Activated naive CD8-positive, alpha-beta T cell treated with anti-CD3 and anti-CD28 coated beads, Interleukin-2, amount 50 U/mL, for 24 hours (primary cell): ENCODE measurements at regions not wholly inside any gene's neighbourhood (a gene's known extent, or its start where the extent isn't known, plus 50 kb on each side); places are given as distances from the start of the nearest gene placed in this dataset.
"Not testable (repeated sequence)": the region's sequence is repeated elsewhere in the genome, so short reads cannot be mapped to it uniquely, and the experiment has no call there.

Source experiments
- ATAC-seq: fragments of 150-1000 bp; cut with Tn5 transposase; one replicate; pipeline ENCODE4 v1.10.0; 2021
- DNase-seq: peaks from one replicate; pipeline ENCODE4 v3.0.0; 2021
- H3K27ac Mint-ChIP-seq: one replicate; pipeline ENCODE4 v1.8.0; 2021; ENCODE audit warnings: mild to moderate bottlenecking, mixed read lengths
- H3K27me3 Mint-ChIP-seq: one replicate; pipeline ENCODE4 v1.8.0; 2021; ENCODE audit warnings: mixed read lengths
- H3K36me3 Mint-ChIP-seq: one replicate; pipeline ENCODE4 v1.8.0; 2021; ENCODE audit warnings: low read depth, mixed read lengths
- H3K4me1 Mint-ChIP-seq: one replicate; pipeline ENCODE4 v1.8.0; 2021; ENCODE audit warnings: mixed read lengths
- H3K4me3 Mint-ChIP-seq: one replicate; pipeline ENCODE4 v1.8.0; 2021; ENCODE audit warnings: mild to moderate bottlenecking, moderate library complexity, mixed read lengths
- H3K9me3 Mint-ChIP-seq: one replicate; pipeline ENCODE4 v1.8.0; 2021; ENCODE audit warnings: mixed read lengths

DNA sequence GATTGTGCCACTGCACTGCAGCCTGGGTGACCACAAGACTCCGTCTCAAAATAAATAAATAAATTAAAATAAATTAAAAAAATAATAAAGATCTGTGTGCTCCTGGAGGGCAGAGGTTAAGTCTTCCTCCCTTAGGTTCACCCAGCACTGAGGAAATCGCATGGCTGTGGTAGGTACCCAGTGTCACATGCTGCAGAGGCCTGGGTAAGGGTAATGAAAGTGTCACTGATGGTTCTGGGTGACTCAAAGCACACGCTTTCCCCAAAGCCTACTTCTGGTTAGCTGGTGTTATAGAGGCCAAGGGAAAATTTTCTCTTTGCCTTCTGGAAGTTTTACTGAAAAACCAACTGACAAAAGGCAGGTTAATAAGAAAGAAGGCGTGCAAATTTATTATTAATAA lies 88.8 kb upstream of the ITGB1 start:
- no peak for DNase-seq
- Mint-ChIP-seq H3K4me3 (no peak overlapping the region), H3K27me3 (no peaks in the 10 kb centered on the region), H3K36me3 (no peaks in the 10 kb centered on the region), H3K4me1 (peaks cover 7% of the 10 kb centered on the region), H3K27ac (no peak overlapping the region), H3K9me3 (no peaks in the 10 kb centered on the region)
- ATAC-seq, result peak; percentile 72

DNA sequence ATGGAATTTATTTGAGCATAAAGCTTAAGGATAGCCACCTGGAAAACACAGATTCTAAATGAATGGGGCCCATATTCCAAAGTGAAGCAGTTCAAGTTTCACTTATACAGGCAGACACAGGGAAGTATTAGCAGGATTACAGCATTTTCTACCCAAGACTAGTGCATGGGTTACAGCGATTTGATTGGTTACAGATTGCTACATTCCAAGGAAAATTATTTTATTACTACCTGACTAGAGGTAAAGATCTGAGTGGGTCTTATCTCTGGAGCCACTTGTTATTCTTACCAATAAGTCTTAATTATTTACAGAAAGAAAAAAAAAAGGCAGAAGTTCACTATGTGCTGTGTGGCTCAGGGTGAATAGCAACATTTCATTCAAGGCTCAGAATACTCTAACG lies 87.4 kb upstream of the ITGB1 start:
- Mint-ChIP-seq H3K4me3 (no peak overlapping the region), H3K4me1 (peaks cover 4% of the 10 kb centered on the region), H3K27me3 (no peaks in the 10 kb centered on the region), H3K9me3 (no peaks in the 10 kb centered on the region), H3K36me3 (no peaks in the 10 kb centered on the region), H3K27ac (no peak overlapping the region)
- ATAC-seq (no peak), DNase-seq (no peak)

DNA sequence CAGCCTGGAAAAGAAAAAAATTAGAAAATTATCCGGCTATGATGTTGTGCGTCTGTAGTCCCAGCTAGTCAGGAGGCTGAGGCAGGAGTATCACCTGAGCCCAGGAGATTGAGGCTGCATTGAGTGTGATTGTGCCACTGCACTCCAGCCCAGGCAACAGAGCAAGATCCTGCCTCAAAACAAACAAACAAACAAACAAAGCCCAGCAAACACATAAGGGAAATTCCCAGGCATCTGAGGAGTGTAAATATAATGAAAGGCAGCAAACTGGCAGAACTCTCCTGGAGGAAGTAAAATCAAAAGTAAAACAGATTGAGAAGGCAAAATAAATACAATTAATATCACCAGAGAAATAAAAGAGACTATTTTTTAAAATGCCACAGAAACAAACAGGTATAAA lies 84.5 kb upstream of the ITGB1 start:
- H3K36me3 Mint-ChIP-seq, result no peaks in the 10 kb centered on the region
- ATAC-seq, result no peak
- no peak overlapping the region for H3K4me3 Mint-ChIP-seq
- H3K27ac Mint-ChIP-seq, result no peak overlapping the region
- DNase-seq, result no peak
- H3K9me3 Mint-ChIP-seq, result no peaks in the 10 kb centered on the region
- no peaks in the 10 kb centered on the region for H3K27me3 Mint-ChIP-seq
- H3K4me1 Mint-ChIP-seq, result no peaks in the 10 kb centered on the region

DNA sequence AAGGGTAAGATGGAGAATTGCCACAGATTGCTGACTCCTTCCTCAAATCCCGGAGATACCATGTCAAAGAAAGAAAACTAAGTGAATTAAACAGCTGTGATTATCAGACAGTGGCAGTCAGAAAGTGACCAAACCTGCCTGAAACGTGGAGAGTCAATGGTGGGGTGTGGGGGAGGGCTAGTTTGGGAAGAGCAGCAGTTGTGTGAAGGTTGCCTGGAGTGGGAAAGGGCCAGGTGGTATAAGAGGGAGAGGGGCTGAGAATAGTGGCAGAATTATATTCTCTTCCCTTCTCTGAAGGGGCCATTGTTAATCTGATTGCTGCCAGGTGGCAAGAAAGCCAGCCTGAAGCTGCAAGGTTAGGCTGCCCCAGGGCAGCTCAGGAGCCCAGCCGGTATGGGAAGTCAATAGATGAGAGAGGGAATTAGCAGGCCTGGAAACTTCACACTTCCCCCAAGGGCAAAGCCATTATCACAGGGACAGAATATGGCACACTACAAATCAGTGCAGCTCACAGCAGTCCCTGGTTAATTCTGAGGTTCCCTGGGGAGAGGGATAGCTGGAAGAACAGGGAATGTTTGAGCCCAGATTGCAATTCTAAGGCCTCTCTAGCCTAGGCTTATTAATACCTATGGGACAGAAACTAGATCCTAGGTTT lies 83.9 kb upstream of the ITGB1 start:
- H3K27ac Mint-ChIP-seq, result no peak overlapping the region
- H3K27me3 Mint-ChIP-seq, result no peaks in the 10 kb centered on the region
- no peaks in the 10 kb centered on the region for H3K9me3 Mint-ChIP-seq
- no peak overlapping the region for H3K4me3 Mint-ChIP-seq
- ATAC-seq (no peak), DNase-seq (no peak)
- no peaks in the 10 kb centered on the region for H3K36me3 Mint-ChIP-seq
- H3K4me1 Mint-ChIP-seq, result no peaks in the 10 kb centered on the region

DNA sequence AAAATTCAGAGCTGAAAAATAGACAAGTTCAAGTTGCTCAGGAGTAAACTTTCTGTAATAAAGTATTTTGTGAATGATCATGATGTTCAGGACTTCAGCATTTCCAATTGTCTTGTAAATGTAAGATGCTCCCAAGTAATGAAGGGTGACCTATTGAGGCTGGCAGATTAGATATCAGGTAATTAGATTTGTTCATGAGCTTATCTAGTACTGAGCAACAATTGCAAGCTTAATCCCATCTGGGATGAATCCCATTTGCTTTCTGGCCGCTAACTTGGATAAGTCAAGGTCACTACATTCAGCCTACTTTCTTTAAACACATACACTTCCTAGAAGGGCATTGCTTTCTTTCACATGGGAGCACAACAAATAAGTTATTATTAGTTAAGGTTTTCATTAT lies 82.4 kb upstream of the ITGB1 start:
- Mint-ChIP-seq H3K4me3 (no peak overlapping the region), H3K27ac (no peak overlapping the region)
- ATAC-seq, result no peak

DNA sequence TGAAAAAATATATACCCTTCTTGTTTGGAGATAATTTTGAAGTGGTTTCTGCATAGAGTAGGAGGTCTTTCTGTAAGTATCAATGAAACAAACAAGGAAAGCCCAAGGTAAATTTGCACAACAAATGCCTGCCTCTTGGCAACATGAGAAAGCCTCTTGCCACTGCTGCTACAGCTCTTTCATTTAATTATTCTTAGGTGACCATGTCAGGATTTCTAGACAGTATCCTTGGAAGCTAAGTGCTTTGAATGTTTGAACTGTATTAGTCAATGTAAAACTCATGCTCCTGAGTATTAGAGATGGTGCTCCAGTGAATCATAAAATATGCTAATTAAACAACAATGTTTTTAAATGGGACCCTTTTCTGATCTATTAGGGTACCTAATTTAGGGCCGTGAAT lies 81.2 kb upstream of the ITGB1 start:
- no peaks in the 10 kb centered on the region for H3K4me1 Mint-ChIP-seq
- H3K27me3 Mint-ChIP-seq, result no peaks in the 10 kb centered on the region
- H3K4me3 Mint-ChIP-seq, result no peak overlapping the region
- ATAC-seq, result no peak
- H3K9me3 Mint-ChIP-seq, result no peaks in the 10 kb centered on the region
- H3K27ac Mint-ChIP-seq, result no peak overlapping the region
- H3K36me3 Mint-ChIP-seq, result no peaks in the 10 kb centered on the region
- DNase-seq, result no peak

More for the DNA sequence above, 82.4 kb upstream of the ITGB1 start:
- Mint-ChIP-seq H3K9me3 (no peaks in the 10 kb centered on the region), H3K27me3 (no peaks in the 10 kb centered on the region), H3K36me3 (no peaks in the 10 kb centered on the region), H3K4me1 (no peaks in the 10 kb centered on the region)
- DNase-seq, result no peak

DNA sequence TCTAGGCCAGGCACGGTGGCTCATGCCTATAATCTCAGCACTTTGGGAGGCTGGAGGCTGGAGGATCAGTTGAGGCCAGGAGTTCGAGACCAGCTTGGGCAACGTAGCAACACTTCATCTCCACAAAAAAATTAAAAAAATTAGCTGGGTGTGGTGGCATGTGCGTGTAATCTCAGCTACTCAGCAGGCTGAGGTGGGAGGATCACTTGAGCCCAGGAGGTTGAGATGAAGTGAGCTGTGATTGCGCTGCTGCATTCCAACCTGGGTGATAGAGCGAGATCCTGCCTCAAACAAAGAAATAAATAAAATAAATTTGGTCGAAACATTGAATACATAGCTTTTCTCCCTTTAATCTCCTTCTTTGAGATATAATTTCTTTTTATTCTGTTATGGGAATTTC lies 80.6 kb upstream of the ITGB1 start:
- no peak for DNase-seq
- ATAC-seq, result no peak
- Mint-ChIP-seq H3K4me1 (no peaks in the 10 kb centered on the region), H3K27me3 (no peaks in the 10 kb centered on the region), H3K9me3 (no peaks in the 10 kb centered on the region), H3K4me3 (no peak overlapping the region), H3K27ac (no peak overlapping the region), H3K36me3 (no peaks in the 10 kb centered on the region)

DNA sequence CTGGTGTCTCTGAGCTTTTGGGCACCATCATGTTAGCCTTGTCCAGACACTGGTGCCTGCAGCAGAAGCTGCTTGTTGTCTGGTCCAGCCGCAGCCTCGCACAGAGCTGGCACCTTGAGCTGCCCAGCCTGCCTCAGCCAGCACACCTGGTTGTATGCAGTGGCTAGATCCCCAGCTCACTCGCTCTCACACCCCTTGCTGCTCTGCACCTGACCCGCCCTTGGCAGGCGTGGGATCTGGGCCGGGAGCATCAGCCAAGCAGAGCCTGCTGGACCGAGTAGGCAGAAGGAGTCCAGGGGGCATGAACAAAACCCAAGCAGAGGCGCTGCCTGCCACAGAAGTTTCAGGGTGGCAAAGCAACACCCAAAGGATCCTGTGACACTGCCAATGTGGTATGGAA lies 79.7 kb upstream of the ITGB1 start:
- Mint-ChIP-seq H3K4me1 (no peaks in the 10 kb centered on the region), H3K27me3 (no peaks in the 10 kb centered on the region), H3K9me3 (no peaks in the 10 kb centered on the region), H3K27ac (no peak overlapping the region), H3K4me3 (no peak overlapping the region), H3K36me3 (no peaks in the 10 kb centered on the region)
- DNase-seq (no peak), ATAC-seq (no peak)

DNA sequence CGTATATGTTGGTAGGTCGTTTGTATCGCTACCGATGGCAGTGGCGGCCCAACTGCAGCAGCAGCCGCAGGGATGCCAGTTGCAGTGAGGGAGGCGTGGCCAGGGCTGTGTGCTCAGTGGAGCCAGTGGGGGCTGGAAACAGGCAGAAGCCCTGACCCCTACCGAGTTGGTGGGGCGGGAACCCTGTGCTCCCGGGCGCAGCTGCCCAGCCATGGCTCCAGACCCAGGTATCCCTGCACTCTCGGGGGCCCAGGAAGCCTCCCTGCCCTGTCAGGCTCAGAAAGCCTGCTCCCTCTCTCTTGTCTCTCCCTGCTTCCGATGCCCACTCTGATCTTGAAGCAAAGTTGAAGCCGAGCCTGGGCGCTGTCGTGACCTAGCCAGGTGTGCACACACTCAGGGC lies 78.6 kb upstream of the ITGB1 start:
- ATAC-seq (no peak), DNase-seq (no peak)
- no peaks in the 10 kb centered on the region for H3K27me3 Mint-ChIP-seq
- no peak overlapping the region for H3K27ac Mint-ChIP-seq
- peaks cover 2% of the 10 kb centered on the region for H3K4me1 Mint-ChIP-seq
- H3K36me3 Mint-ChIP-seq, result no peaks in the 10 kb centered on the region
- H3K4me3 Mint-ChIP-seq, result no peak overlapping the region
- H3K9me3 Mint-ChIP-seq, result no peaks in the 10 kb centered on the region

DNA sequence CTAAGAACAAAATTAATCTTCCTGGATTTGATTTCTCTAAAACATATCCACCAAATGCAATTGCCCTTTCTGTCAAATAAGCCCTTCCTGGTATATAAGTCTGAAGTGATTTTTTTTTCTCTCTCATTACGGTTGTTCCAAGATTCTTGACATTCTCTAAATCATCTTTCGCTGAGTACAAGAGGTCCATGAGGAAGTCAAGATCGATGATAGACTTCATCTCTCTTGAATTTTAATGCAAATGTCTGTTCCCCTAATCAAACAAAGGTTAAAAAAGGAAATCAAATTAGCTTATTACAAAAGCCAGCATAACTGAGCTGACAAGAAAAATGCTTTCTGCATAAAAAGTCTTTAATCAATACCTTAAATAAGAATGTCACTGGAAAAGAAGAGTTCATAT lies 77.4 kb upstream of the ITGB1 start:
- Mint-ChIP-seq H3K36me3 (no peaks in the 10 kb centered on the region), H3K4me1 (peaks cover 2% of the 10 kb centered on the region), H3K9me3 (no peaks in the 10 kb centered on the region), H3K4me3 (no peak overlapping the region), H3K27me3 (no peaks in the 10 kb centered on the region), H3K27ac (no peak overlapping the region)
- ATAC-seq (no peak), DNase-seq (no peak)

DNA sequence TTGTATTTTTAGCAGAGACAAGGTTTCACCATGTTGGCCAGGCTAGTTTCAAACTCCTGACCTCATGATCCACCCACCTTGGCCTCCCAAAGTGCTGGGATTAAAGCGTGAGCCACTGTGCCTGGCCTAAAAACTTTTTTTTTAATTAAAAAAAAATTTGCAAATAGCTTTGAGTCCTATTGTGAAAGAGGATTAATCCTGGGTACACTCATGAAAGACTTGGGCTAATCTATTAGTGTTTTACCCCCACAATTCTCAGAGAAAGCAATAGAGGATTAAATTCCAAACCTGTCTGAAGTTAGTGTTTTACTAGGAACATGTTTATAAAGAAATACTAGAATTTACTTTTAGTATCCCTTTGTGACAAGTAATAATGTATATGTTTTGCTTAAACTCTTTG lies 76.9 kb upstream of the ITGB1 start:
- DNase-seq (no peak), ATAC-seq (no peak)
- no peak overlapping the region for H3K4me3 Mint-ChIP-seq
- no peaks in the 10 kb centered on the region for H3K36me3 Mint-ChIP-seq
- no peaks in the 10 kb centered on the region for H3K27me3 Mint-ChIP-seq
- peaks cover 2% of the 10 kb centered on the region for H3K4me1 Mint-ChIP-seq
- no peaks in the 10 kb centered on the region for H3K9me3 Mint-ChIP-seq
- no peak overlapping the region for H3K27ac Mint-ChIP-seq

DNA sequence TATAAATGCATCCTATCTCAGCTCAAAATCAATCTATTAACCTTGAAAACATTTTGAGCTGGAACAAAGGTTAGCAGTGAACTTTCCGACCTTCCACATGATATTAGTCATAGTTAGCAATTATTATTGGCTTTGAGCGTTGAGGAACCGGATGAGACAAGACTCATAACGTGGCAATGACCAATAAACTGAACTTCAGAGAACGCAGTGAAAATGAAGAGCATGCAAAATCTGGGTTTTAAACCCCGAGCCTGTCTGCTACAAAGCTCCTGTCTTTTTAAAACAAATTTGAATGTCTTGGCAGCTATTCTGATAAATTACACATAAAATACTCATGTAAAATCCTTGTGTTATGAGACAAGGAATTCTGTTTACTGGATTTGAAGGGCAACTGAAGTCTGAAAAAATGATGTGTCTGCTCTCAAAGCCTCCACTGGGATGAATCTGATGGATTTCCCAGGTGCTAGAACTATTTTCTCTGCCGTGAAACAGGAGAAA lies 74.7 kb upstream of the ITGB1 start:
- ATAC-seq, result no peak
- no peak overlapping the region for H3K27ac Mint-ChIP-seq
- H3K27me3 Mint-ChIP-seq, result no peaks in the 10 kb centered on the region
- no peaks in the 10 kb centered on the region for H3K36me3 Mint-ChIP-seq
- H3K4me3 Mint-ChIP-seq, result no peak overlapping the region
- no peak for DNase-seq
- H3K4me1 Mint-ChIP-seq, result peaks cover 11% of the 10 kb centered on the region
- no peaks in the 10 kb centered on the region for H3K9me3 Mint-ChIP-seq

DNA sequence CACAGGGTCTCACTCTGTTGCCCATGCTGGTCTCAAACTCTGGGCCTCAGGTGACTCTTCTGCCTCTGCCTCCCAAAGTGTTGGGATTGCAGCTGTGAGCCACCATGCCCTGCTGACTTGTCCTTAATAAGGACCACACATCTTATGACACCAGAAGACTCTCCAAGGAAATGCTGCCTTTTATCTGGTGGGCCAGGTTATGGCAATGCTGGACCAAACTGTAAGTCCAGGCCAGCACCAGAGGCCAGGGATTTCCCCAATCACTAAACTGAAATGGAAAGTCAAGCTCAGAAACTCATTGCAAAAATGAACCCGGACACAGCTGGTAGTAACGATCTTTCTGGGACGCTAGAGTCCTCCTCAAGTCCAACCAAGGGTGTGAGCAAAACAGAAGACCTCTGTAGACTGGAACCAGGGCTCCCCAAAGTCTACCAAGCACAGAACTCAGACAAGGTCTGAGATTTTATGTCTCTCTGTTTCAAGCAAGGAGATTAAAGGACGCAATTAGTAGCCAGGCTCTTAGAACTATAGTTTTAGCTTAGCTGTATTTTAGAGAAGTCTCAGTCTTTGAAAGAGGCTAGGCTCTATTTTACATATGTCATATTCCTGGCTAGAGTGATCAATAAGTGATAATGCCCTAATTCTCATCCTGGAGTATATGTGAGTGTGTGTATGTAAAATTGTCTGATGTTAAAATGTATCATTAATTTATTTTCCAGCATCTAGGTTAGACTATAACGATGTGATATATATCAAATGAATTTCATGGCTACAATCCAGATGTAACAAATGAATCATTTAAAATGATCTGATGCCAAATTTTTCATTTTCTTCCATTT lies 74.0 kb upstream of the ITGB1 start:
- no peak overlapping the region for H3K4me3 Mint-ChIP-seq
- no peaks in the 10 kb centered on the region for H3K36me3 Mint-ChIP-seq
- H3K4me1 Mint-ChIP-seq, result peaks cover 18% of the 10 kb centered on the region
- no peaks in the 10 kb centered on the region for H3K27me3 Mint-ChIP-seq
- no peaks in the 10 kb centered on the region for H3K9me3 Mint-ChIP-seq
- no peak overlapping the region for H3K27ac Mint-ChIP-seq
- ATAC-seq (no peak), DNase-seq (no peak)

DNA sequence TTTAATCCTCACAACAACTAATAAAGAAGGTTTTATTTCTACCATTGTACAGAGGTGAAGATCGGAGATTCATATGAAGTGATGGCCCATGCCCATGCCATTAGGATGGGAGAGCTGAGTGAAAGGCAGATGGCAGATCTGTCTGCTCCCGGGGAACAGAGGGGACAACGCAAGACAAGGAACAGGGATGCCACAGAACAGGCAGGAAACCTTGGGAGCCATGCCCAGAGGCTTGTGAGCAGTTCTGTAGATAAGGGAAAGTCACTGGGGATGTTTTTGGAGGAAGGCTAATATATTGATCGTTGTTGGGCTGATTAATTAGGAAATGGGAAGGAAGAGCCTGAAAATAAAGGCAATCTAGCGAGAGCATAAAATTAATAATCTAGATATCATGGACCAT lies 73.1 kb upstream of the ITGB1 start:
- Mint-ChIP-seq H3K27ac (no peak overlapping the region), H3K36me3 (no peaks in the 10 kb centered on the region), H3K27me3 (no peaks in the 10 kb centered on the region), H3K4me3 (no peak overlapping the region), H3K9me3 (no peaks in the 10 kb centered on the region), H3K4me1 (peaks cover 25% of the 10 kb centered on the region)
- no peak for ATAC-seq
- no peak for DNase-seq

DNA sequence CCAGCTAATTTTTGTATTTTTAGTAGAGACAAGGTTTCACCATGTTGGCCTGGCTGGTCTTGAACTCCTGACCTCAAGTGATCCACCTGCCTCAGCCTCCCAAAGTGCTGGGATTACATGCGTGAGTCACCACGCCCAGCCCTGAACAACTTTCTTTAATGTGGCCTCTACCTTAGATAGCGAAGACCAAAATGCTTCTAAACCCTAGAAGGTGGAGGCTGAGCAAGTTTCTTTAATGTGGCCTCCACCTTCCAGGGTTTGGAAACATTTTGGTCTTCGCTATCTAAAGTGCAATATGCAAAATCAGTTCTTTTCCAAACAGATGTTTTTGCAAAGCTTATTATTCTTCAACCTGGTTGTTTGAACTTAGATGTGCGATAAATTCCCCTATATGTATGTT lies 70.5 kb upstream of the ITGB1 start:
- not testable (repeated sequence) for H3K4me3 Mint-ChIP-seq

More for the DNA sequence above, 70.5 kb upstream of the ITGB1 start:
- ATAC-seq, result peak; percentile 62
- peaks cover 34% of the 10 kb centered on the region for H3K4me1 Mint-ChIP-seq
- H3K27ac Mint-ChIP-seq, H3K36me3 Mint-ChIP-seq, H3K27me3 Mint-ChIP-seq, H3K9me3 Mint-ChIP-seq, DNase-seq: not testable (repeated sequence)
